Neural progenitor cell (in vitro differentiated cells): ENCODE measurements at regions not wholly inside any gene's neighbourhood (a gene's known extent, or its start where the extent isn't known, plus 50 kb on each side); places are given as distances from the start of the nearest gene placed in this dataset.

Experiments
- EZH2 ChIP-seq: fragments of 200-600 bp; sonication (generic); IDR thresholded peaks from 2 replicates; pipeline ENCODE4 v1.6.1; 2017; ENCODE audit warnings: antibody characterized with exemption, mild to moderate bottlenecking, moderate library complexity
- EZH2phosphoT487 ChIP-seq: fragments of 200-600 bp; sonication (generic); IDR thresholded peaks from 2 replicates; pipeline ENCODE4 v1.6.1; 2017; ENCODE audit warnings: antibody characterized with exemption
- TF ChIP-seq, protein P1 (sequence below): fragments of 200-600 bp; sonication (generic); IDR thresholded peaks from 2 replicates; pipeline ENCODE4 v1.5.1; 2017; ENCODE audit warnings: antibody characterized with exemption, mild to moderate bottlenecking

DNA sequence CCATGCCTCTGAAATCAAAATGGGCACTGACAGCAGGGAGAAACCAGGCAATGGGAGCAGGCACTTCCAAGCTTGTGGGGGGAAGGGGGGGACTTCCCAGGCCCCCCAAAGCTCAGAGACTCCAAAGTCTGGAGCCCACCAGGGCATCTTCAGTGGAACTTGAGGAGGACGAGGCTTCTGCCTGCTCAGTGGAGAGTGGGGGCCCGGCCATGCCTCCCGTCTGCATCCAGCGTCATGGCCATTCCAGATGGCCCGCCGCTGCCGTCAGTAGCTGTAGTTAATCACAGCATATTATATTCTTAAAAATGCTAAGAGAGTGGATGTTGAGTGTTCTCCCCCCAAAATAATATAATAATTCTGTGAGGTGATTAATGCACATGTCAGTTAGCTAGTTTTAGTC is 315.2 kb downstream of the KCNJ2 start:
- TF ChIP-seq, protein P1, sequence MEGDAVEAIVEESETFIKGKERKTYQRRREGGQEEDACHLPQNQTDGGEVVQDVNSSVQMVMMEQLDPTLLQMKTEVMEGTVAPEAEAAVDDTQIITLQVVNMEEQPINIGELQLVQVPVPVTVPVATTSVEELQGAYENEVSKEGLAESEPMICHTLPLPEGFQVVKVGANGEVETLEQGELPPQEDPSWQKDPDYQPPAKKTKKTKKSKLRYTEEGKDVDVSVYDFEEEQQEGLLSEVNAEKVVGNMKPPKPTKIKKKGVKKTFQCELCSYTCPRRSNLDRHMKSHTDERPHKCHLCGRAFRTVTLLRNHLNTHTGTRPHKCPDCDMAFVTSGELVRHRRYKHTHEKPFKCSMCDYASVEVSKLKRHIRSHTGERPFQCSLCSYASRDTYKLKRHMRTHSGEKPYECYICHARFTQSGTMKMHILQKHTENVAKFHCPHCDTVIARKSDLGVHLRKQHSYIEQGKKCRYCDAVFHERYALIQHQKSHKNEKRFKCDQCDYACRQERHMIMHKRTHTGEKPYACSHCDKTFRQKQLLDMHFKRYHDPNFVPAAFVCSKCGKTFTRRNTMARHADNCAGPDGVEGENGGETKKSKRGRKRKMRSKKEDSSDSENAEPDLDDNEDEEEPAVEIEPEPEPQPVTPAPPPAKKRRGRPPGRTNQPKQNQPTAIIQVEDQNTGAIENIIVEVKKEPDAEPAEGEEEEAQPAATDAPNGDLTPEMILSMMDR, result no peak
- TF ChIP-seq EZH2phosphoT487 (no peak), EZH2 (no peak)
